ENCODE measurements at regions not wholly inside any gene's neighbourhood (a gene's known extent, or its start where the extent isn't known, plus 50 kb on each side); places are given as distances from the start of the nearest gene placed in this dataset.

GRCh38 chr2:19652811-19653210 lies 249.0 kb downstream of the TTC32 start:
- no peak overlapping the region for H3K4me3 ChIP-seq (replicated peaks in 1 of 2; ENCODE audit: low read depth in 2 of 2, low read length in 2 of 2)
- TF ChIP-seq CTCF (IDR thresholded peaks at IDR 0.05; ENCODE audit: low read depth, low read length) = no peak
- DNase-seq (ENCODE audit: low read depth in 2 of 2) = no peak

GRCh38 chr2:19651466-19651865 lies 250.3 kb downstream of the TTC32 start:
- H3K4me3 ChIP-seq (replicated peaks in 1 of 2; ENCODE audit: low read depth in 2 of 2, low read length in 2 of 2) = no peak overlapping the region
- DNase-seq (ENCODE audit: low read depth in 2 of 2) = no peak
- no peak for TF ChIP-seq CTCF (IDR thresholded peaks at IDR 0.05; ENCODE audit: low read depth, low read length)

GRCh38 chr2:19649785-19650380 lies 251.9 kb downstream of the TTC32 start:
- H3K4me3 ChIP-seq (replicated peaks in 1 of 2; ENCODE audit: low read depth in 2 of 2, low read length in 2 of 2) = no peak overlapping the region
- no peak for TF ChIP-seq CTCF (IDR thresholded peaks at IDR 0.05; ENCODE audit: low read depth, low read length)
- DNase-seq (ENCODE audit: low read depth in 2 of 2) = peak; percentile 99 to 100

GRCh38 chr2:19649142-19649541 lies 252.6 kb downstream of the TTC32 start:
- TF ChIP-seq CTCF (IDR thresholded peaks at IDR 0.05; ENCODE audit: low read depth, low read length) = no peak
- H3K4me3 ChIP-seq (replicated peaks in 1 of 2; ENCODE audit: low read depth in 2 of 2, low read length in 2 of 2) = no peak overlapping the region
- peak; percentile 32 to 67 for DNase-seq (ENCODE audit: low read depth in 2 of 2)

- DNase-seq (ENCODE audit: low read depth in 2 of 2) = peak; percentile 89 to 91
- no peak overlapping the region for H3K4me3 ChIP-seq (replicated peaks in 1 of 2; ENCODE audit: low read depth in 2 of 2, low read length in 2 of 2)
- no peak for TF ChIP-seq CTCF (IDR thresholded peaks at IDR 0.05; ENCODE audit: low read depth, low read length)
These were observed 253.2 kb downstream of the TTC32 start for GRCh38 chr2:19648583-19648982.

- no peak overlapping the region for H3K4me3 ChIP-seq (replicated peaks in 1 of 2; ENCODE audit: low read depth in 2 of 2, low read length in 2 of 2)
- DNase-seq (ENCODE audit: low read depth in 2 of 2) = no peak
- TF ChIP-seq CTCF (IDR thresholded peaks at IDR 0.05; ENCODE audit: low read depth, low read length) = no peak
These were observed 254.8 kb downstream of the TTC32 start for GRCh38 chr2:19646987-19647386.

GRCh38 chr2:19644763-19645162 lies 257.0 kb downstream of the TTC32 start:
- DNase-seq (ENCODE audit: low read depth in 2 of 2) = no peak
- no peak for TF ChIP-seq CTCF (IDR thresholded peaks at IDR 0.05; ENCODE audit: low read depth, low read length)
- H3K4me3 ChIP-seq (replicated peaks in 1 of 2; ENCODE audit: low read depth in 2 of 2, low read length in 2 of 2) = no peak overlapping the region
